ENCODE measurements at regions not wholly inside any gene's neighbourhood (a gene's known extent, or its start where the extent isn't known, plus 50 kb on each side); places are given as distances from the start of the nearest gene placed in this dataset.

DNA sequence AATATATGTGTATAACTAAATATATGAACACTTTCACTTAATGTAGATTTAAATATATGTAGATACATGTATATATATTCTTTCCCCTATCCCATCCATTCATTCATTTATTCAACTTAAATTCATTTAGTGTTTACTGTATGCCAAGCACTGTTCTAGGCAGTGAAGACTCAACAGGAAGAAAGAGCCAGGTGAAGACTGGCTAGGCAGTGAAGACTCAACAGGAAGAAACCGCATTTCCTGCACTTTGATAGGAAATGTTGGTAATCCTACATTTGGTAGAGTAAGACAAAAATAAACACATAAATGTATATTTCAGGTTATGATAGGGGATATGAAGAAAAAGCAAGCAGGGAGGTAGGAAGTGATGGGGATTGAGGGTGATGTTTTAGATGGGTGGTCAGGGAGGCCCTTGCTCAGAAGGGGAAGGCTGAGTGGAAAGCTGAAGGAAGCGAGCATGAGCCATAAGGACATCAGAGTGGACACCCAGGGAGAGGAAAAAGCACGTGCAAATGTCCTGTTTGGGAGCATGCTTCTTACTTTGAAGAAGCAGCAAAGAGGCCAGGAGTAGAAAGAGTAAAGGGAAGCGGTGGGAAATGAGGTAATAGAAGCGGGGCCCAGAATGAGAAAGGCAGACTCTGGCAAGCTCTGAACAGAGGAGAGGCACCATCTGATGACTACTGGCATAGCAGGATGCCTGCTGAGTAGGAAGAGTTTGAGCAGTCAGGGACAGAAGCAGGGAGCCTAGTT, 227.8 kb upstream of the MAP3K1 start:
- no peak for DNase-seq

DNA sequence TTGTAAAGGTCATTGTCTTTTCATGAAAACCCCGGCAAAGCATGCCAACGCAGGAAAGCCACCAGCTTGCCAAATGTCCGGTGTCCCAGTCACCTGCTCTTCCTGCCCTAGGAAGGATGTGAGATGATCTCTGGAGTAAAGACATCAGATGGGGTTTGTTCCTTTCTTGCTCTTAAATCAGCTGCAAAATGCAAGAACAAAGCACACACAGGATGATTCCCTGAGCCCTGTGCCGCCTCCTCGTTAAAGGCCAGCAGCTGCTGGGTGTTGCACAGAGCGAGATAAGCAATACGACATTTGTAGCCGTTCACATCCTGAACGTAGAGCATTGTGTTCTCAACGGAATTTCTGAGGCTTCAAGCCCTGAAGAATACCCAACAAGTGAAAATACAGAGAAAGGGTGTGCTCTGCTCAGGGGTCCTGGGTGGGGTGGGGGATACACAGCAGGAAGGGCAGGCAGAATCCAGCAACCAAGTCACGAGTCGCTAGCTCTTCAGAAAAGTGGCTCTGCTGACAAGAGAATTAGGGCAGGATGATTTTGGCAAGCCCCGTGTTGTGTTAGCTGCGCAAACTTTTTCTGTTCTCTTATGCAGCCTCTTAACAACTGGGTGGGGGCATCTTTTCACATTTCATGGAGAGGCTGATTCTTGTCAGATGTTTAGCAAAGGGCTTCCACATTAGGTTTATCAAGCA, 229.2 kb upstream of the MAP3K1 start:
- DNase-seq, result peak; percentile 74

DNA sequence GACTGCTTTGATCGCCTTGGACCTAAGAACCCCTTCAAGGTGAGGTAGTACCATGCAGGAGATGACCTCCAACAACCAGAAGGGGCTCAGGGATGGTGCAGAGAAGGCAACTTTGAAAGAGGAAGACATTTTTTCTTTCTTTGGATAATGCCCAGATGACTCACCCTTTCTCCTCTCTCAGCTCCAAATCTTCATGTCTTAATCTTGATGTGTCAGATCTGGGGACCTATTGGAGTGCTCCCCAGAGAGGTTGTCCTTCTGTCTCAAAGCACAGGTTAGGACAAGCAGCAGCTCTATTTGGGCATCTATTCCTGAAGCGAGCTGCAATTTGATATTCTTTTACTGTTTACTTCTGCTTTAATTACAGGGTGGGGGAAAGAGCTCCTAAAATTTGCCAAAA, 229.9 kb upstream of the MAP3K1 start:
- DNase-seq, result no peak

DNA sequence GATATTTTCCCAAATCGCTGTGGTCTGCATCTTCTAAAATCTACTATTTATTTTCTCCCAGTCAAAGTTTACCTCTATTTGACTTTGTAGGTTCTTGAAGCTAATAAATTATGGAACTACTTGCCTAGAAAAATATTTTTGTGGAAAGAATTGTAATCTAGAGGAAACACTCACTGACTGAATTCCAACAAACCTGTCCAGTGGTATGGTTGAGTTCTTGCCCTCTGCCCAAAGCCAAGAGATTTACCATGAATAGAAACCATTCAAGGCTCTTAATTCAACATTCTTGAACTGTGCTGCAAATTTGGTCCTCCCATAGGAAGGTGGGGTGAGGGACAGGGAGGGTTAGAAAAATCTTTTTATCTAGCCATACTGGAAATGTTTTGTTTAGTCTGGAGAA, 233.9 kb upstream of the MAP3K1 start:
- no peak for DNase-seq

DNA sequence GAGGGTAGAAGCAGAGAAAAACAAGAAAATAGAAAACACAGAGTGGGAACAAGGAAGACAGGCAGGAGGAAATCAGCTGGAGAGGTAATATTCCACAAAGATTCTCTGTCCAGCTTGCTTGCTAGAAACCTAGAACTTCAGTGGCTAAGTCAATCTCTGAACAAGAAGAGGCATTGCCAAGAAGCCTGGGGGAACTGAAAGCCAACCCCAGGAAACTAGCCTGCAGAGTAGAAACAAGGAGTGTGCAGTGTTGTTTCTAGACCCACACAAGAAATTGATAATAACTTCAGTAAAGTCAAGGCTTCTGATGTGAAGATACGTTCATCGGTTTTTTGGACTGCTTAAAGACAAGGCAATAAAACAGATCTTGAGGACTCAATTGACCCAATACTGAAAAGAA, 234.5 kb upstream of the MAP3K1 start:
- no peak for DNase-seq

DNA sequence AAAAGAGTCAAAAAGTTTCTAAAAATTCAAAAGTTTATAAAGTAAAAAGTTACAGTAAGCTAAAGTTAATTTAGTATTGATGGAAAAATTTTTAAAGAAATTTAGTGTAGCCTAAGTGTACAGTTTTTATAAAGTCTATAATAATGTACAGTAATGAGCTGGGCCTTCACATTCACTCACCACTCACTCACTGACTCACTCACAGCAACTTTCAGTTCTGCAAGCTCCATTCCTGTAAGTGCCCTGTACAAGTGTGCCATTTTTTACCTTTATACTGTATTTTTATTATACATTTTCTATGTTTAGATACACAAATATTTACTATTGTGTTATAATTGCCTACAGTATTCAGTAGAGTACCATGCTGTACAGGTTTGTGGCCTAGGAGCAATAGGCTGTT, 239.5 kb upstream of the MAP3K1 start:
- no peak for DNase-seq

DNA sequence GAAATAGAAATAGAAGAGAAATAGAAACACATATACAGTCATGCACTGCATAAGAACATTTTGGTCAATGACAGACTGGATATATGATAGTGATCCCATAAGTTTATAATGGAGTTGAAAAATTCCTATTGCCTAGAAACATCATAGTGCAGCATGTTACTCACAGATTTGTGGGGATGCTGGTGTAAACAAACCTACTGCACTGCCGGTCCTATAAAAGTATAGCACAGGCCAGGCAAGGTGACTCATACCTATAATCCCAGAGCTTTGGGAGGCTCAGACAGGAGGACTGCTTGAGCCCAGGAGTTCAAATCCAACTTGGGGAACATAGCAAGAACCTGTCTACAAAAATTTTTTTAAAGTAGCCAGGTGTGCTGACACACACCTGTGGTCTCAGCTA, 240.6 kb upstream of the MAP3K1 start:
- no peak for DNase-seq

DNA sequence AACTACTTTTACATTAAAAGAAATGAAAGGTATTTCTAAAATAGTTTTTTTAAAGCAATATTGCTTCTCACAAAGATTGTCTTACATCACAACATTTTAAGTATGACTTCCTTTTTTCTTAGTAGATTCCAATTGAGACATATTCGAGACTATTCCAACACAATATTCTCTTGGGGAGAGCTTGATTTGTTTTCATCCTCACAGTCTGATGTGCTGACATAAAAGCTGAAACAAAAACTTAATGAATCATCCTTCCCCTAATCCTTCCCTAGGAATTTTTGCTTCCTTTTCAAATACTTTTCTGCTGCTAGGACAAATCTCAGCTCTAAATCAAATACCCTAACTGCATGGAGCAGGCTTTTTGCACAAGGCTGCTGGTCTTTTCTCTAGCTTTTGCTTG, 245.8 kb upstream of the MAP3K1 start:
- DNase-seq, result no peak

DNA sequence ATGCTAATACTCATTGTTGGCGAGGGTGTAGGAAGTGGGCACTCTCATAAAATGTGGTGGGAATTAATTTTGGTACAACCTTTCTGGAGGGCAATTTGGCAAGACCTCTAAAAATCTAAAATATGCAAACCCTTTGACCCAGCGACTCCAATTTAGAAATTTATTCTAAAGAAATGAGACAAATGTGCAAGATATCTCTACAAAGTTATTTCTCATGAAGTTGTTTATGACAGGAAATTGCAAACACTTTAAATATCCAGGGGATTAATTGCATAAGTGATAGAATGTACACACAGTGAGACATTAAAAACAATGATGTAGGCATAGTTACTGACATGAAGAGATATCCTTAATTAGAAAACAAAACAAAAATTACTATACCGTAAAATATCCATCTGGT, 246.3 kb upstream of the MAP3K1 start:
- no peak for DNase-seq

DNA sequence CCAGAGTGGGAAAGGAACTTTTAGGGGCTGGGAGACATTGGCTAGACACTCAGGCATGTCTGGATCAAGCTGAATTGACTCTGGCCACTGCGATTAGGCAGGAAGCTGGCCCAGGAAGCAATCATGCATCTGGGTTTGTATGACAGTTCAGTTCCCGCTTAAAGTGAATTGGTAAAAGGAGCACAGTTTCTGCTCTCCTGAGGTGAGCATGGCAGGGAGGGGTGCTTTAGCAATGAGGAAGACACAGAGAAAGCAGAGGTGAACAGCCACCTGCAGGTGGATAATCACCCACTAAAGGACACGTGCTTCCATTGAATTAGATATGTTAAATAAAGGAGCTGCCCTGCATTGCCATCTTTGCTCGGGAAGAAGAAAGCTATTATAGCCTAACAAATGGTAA, 248.1 kb upstream of the MAP3K1 start:
- no peak for DNase-seq

DNA sequence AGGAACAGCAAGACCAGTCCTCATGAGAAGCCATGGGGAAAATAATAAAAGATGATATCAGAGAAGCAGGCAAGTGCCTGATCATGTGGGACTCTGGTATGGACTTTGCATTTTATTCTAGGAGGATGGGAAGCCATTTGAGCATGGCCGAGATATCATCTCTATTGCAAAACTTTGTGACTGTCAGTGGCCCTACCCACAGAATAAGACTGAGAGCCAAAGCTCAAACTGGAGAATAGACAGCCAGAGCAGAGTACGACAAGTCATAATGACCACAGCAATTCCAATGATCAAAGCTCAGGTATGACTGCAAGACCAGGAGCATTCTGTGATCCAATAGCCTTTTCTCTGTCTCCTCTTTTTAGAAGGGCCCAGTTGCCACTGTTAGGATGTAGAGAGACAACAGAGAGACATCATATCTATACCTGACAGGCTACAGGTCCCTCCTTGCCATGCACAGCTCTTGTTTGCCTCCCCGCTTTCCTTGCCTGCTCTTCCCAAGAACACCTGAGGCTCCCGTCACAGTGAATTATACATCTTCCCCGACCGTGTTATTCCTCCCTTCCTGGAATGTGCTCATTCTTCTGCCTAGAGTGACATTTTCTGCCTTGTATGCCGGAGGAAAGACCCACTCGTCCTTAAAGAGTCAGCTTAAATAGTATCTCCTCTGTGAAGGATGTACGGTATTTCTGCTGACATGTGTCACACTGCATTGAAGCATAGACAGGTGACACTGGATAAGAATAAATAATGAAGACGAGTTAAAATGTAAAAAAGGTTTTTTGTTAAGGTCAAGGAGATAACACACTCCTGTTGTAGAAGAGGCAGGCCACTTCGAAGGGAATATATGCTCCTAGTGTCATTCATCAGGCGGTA, 248.7 kb upstream of the MAP3K1 start:
- DNase-seq, result no peak

DNA sequence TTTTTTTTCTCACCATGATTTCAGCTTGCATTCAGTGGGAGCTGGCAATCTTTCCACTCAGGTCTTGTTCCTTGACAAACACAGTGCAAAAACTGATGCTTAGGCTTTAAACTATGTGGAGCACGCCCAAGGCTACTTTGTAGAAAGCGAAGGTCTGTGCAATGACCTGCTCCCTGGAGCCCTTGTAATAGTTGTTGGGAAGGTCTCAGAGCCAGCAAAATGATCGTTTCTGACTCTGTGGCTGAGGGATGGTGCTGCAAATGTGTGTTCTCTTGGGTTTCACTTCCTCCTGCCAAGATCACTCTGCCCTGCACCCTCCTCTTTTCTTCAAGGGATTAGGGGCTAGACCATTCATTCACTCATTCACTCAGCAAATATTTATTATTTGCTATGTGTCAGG, 249.7 kb upstream of the MAP3K1 start:
- DNase-seq, result no peak

DNA sequence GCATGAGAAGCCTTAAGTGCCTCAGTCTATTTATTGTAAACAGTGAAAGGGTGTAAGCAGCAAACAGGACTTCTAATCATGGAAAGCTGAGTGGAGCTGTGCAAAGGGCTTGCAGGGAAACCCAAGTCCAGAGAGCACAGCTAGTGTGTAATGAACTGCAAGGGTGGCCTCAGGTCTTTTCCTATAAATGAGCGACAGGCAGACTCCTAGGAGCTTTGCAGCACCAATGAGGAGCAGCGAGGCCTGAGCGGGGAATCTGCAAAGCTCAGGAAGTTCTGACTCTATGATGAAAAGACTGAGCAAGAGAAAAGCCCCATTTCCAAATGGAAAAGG, 250.1 kb upstream of the MAP3K1 start:
- DNase-seq, result no peak

DNA sequence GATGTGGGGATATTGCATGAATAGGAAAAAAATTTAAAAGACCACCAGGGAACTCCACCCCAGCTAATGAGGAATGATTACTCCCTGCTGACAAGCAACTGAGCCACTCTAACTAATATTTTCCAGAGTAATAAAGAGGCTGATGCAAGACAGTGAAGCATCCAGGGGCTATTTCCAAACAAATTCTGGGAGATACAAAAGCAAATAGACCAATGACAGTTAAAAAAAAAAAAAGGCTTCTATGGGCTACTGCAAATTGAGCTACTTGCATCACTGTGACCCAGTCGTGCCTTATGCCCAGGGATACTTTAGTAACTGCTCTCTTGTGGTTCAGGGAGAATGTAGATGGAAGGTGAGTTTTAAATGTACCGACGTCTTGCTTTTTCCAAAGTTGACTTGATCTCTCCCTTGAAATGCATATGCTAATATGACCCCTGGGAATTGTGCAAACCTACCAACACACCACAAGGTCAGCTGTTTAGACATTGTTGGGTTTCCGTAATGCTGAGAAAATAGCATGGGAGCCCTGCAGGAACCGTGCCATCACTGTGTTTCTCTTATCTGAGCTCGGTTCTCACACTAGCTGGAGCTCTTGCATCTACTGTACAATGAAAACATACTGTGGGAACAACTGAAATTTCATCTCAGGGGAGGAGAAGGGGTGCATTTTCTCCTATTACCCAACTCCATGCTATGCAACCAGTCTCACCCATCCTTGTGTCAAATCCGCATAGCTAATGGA, 250.6 kb upstream of the MAP3K1 start:
- peak; percentile 24 for DNase-seq

DNA sequence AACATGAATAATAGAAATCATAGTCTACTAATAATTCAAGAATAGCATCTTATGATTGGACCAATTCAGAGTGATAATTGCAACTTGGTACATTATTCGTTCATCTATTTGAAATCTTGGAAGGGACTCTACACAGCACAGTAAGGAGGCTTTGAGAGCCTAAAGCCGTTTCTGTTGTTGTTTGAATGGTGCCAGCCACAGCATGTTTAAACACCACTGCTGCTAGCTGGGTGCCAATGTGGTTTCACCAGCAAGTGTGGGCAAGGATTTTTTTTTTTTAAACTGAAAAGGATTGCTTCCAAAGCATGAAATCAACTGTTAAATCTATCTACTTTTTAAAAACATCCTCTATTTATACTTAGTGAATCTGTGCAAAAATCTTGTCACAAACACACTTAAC, 253.9 kb upstream of the MAP3K1 start:
- DNase-seq, result no peak

DNA sequence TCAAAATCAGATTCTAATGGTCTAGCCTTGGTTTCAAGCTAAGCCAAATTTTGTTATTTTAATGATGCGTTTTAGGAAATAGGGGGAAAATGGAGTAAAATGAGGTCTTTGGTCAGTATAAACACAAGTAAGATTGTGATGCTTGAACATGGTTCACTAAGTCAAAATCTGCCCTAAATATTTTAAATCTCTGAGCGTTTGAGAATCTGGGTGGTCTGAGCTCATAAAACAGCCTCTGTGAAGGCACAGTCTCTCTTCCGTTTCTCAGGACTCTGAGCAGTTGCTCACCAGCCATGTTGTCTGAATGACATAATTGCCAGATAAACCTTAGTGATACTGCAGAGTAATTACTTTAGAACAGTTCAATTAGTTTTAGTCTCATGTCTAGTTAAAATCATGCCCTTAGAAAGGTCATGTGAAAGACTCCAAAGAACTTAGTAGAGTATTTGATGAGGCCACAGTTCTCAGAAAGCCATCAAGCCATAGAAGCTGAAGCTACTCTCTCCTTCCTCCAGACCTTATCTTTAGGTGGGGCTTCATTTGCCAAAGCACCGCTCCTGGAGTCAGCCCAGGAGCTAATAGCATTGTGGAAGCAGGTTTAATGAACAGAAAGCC, 257.1 kb upstream of the MAP3K1 start:
- no peak for DNase-seq

DNA sequence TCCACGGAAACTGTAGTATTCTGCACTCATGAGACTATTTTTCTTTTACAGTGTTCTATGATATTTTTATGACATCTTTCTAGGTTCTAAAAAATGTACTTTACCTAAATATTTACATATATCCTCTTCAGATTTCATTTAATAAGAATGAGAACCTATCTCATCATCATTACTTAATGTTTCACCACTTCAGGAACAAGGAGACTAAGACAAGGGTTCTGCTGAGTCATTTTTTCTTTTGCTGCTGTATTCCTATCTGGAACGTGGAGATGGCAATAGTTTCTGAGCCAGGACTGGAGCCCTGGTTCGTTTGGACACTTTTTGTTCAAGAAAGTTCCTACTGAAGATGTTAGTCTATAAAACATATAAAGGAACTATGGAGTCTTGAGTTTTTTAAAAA, 258.2 kb upstream of the MAP3K1 start:
- no peak for DNase-seq

DNA sequence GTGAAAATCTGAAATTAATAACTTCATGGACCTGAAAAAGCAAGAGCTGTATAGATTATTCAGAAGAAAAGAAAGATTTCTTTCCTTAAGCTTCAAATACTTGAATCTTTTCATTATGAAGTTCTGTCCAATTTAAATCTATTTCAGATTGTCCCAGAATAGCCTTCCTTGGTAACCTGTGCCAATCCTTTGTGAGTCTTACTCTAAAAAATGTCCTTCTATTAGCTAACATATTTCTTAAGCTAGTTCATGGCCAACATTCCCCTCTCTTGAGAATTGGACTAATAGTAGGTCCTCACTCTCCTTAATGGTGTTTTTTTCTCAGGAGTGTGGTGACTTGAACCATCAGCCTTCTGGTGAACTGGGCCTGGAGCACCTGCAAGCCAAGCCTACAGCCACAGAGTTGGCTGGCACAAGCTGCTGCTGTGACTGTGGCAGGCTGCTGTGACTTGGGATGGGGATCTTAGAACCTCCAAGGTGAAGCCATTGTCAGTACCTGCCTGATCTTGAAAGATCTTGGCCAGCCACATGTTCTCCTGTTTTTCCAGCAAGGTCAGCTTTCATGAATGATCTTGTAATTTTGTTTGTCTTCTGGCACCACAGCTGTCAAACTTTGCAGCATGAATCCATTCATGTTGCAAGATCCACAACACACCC, 262.6 kb upstream of the MAP3K1 start:
- no peak for DNase-seq

DNA sequence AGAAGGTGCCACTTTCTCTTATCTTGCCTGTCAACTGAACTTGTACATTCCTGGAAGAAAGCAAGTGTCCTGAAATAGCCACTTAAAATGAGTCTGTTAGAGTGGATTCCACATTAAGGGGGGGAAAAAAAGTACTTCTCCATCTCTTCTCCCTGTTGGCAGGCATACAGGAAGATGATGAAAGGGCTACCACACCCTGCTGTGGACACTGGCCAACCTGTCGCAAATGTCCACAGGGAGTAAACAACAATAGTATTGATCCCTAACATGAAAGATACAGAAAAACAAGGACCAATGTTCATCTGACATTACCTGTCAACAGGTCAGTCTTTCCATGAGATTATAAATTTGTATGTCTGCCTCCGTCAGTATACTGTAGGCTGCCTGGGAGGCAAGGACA, 265.1 kb upstream of the MAP3K1 start:
- no peak for DNase-seq

DNA sequence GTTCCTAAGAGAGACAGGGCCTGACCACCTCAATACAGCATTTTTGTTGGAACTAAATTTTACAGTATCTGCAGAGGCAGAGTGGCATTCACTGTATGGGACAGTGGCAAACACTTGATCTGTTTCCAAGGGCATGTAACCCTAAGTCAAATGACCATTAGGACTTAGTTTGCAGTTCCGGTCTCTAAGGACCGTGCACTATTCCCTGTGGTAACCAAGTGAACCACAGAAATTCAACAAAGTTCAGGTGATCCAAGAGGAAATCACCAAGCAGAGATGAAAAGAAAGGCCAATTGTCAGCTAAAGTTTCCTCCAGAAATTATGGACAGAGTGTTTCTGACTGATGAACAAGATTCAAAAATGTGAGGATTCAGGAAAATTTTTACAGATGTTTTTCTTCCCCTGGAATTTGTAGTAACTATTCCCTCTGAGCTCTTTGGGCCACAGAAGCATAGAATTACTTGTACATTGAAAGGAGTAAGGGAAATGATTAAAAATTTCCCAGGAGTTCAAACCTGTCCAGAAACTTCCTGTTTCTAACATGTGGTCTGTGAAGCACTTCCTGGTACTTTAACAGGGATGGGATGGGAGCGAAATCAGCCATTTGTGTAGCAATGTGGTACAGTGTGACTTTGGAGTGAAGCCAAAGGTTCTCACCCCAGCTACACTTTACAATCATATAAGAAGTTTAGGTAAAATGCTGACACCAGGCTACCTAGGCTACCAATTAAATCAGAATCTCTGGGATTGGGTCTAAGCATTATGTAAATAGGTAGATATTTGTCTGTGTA, 266.1 kb upstream of the MAP3K1 start:
- DNase-seq, result no peak

DNA sequence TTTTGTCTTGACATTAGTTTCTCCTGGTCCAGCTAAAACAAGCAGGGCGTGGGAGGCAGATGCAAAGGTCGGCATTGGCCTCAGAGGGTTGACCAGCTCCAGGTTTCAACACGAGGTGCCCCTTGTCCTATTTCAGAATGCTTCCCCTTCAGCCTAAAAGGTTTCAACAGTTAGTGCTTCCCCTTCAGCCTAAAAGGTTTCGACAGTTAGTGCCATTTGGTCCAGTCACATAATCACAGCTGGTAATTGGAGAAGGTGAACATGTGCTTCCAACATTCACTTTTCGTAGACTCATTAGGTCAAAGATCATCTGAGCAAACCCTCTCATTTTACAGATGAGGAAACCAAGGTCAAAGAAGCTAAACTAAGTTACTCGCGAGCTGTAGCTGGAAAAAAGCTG, 270.3 kb upstream of the MAP3K1 start:
- no peak for DNase-seq

Data from tongue (tissue), 1 donor.